ENCODE measurements at regions not wholly inside any gene's neighbourhood (a gene's known extent, or its start where the extent isn't known, plus 50 kb on each side); places are given as distances from the start of the nearest gene placed in this dataset.

GRCh38 chrX:145630081-145630480, 187.5 kb upstream of the SLITRK2 start:
- no peak for TF ChIP-seq CTCF (IDR thresholded peaks at IDR 0.05)
- Histone ChIP-seq H3K4me3 (no peak overlapping the region), H3K27ac (no peak overlapping the region), H3K4me1 (no peaks in the 10 kb centered on the region), H3K27me3 (no peaks in the 10 kb centered on the region), H3K36me3 (no peaks in the 10 kb centered on the region), H3K9me3 (peaks cover 0 to 22% (median 0%) of the 10 kb centered on the region in 11 donors)
- ATAC-seq (no peak), DNase-seq (no peak)
- 90 to 93% methylated on average over 20 to 21 of the region's 21 CpGs for WGBS, 2 donors
- intact Hi-C loops (cut with DNase I), result no loop called here

- no peak for DNase-seq
These were observed 186.7 kb upstream of the SLITRK2 start for GRCh38 chrX:145630806-145631435.

GRCh38 chrX:145631461-145631951, 186.1 kb upstream of the SLITRK2 start:
- Histone ChIP-seq H3K27ac (no peak overlapping the region), H3K4me1 (no peaks in the 10 kb centered on the region), H3K4me3 (no peak overlapping the region), H3K27me3 (no peaks in the 10 kb centered on the region), H3K36me3 (no peaks in the 10 kb centered on the region), H3K9me3 (peaks cover 0 to 22% (median 0%) of the 10 kb centered on the region in 11 donors)
- 95 to 96% methylated on average over 26 to 29 of the region's 29 CpGs for WGBS, 2 donors
- DNase-seq (no peak), ATAC-seq (no peak)
- no peak for TF ChIP-seq CTCF (IDR thresholded peaks at IDR 0.05)
- intact Hi-C loops (cut with DNase I), result no loop called here

More at GRCh38 chrX:145630806-145631435, 186.7 kb upstream of the SLITRK2 start:
- no peak for ATAC-seq
- H3K27me3 ChIP-seq, result no peaks in the 10 kb centered on the region
- no peak overlapping the region for H3K27ac ChIP-seq
- no peak overlapping the region for H3K4me3 ChIP-seq
- peaks cover 0 to 22% (median 0%) of the 10 kb centered on the region in 11 donors for H3K9me3 ChIP-seq
- intact Hi-C loops (cut with DNase I), result no loop called here
- H3K36me3 ChIP-seq, result no peaks in the 10 kb centered on the region
- WGBS, 2 donors, result 94 to 98% methylated on average over 30 to 40 of the region's 40 CpGs
- no peak for TF ChIP-seq CTCF (IDR thresholded peaks at IDR 0.05)
- no peaks in the 10 kb centered on the region for H3K4me1 ChIP-seq

GRCh38 chrX:145654486-145654885, 163.1 kb upstream of the SLITRK2 start:
- Histone ChIP-seq H3K4me1 (no peaks in the 10 kb centered on the region), H3K27me3 (no peaks in the 10 kb centered on the region), H3K36me3 (no peaks in the 10 kb centered on the region), H3K27ac (no peak overlapping the region), H3K9me3 (peaks cover 0 to 4% (median 0%) of the 10 kb centered on the region in 11 donors), H3K4me3 (no peak overlapping the region)
- WGBS, 2 donors, result 80 to 81% methylated on average over 5 of the region's 5 CpGs
- DNase-seq, result no peak
- no peak for TF ChIP-seq CTCF (IDR thresholded peaks at IDR 0.05)
- ATAC-seq, result no peak
- intact Hi-C loops (cut with DNase I), result no loop called here

All from heart right ventricle (tissue), 16 donors.